ENCODE measurements at regions not wholly inside any gene's neighbourhood (a gene's known extent, or its start where the extent isn't known, plus 50 kb on each side); places are given as distances from the start of the nearest gene placed in this dataset.

DNA sequence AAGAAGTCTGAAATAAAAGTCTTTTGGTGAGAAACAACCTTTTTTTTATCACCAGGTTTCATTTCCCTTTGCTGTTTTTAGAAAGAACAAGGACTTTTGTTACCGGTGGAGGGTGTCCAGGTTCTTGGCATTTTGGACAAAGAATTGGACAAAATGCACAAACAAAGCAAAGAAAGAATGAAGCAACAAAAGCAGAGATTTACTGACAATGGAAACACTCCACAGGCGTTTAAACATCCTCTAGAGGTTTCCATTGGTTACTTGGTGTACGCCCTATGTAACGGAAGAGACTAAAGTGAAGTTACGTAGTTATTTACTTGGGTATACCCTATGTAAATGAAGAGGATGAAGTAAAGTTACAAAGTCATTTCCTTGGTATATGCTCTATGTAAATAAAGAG is 1487.0 kb downstream of the LRRC4C start:
- H3K36me3 ChIP-seq, result no peaks in the 10 kb centered on the region
- no peak overlapping the region for H3K4me3 ChIP-seq
- no peak for DNase-seq (ENCODE audit: low spot score)
- no peaks in the 10 kb centered on the region for H3K36me3 Mint-ChIP-seq
- peaks cover 11% of the 10 kb centered on the region for H3K4me1 Mint-ChIP-seq
- TF ChIP-seq CTCF (IDR thresholded peaks at IDR 0.05), result no peak
- no peak for TF ChIP-seq EZH2 (IDR thresholded peaks at IDR 0.05)
- TF ChIP-seq EZH2phosphoT487 (IDR thresholded peaks at IDR 0.05), result no peak
- H3F3A ChIP-seq (ENCODE audit: low read depth), result no peaks in the 10 kb centered on the region
- no peaks in the 10 kb centered on the region for H3K9me3 ChIP-seq (ENCODE audit: low read depth)
- no peak overlapping the region for H3K4me3 Mint-ChIP-seq
- H3K79me2 ChIP-seq (ENCODE audit: low read depth), result no peaks in the 10 kb centered on the region
- H3K27ac ChIP-seq, result no peak overlapping the region
- no peak overlapping the region for H3K4me2 ChIP-seq
- peaks cover 8% of the 10 kb centered on the region for H3K4me1 ChIP-seq
- no peak overlapping the region for H3K27ac Mint-ChIP-seq
- no peaks in the 10 kb centered on the region for H3K27me3 ChIP-seq
- H3K27me3 Mint-ChIP-seq (ENCODE audit: insufficient read depth, low read depth), result peaks cover 2% of the 10 kb centered on the region
- H2AFZ ChIP-seq (replicated peaks), result no peak overlapping the region
- H4K20me1 ChIP-seq (ENCODE audit: low read depth), result no peaks in the 10 kb centered on the region
- H3K9ac ChIP-seq, result no peak overlapping the region
- no peaks in the 10 kb centered on the region for H3K9me3 Mint-ChIP-seq

GRCh38 chr11:39971938-39972337 is 1487.5 kb downstream of the LRRC4C start:
- Histone ChIP-seq H4K20me1 (ENCODE audit: low read depth) (no peaks in the 10 kb centered on the region), H3K9me3 (ENCODE audit: low read depth) (no peaks in the 10 kb centered on the region), H3K4me3 (no peak overlapping the region), H3K4me1 (peaks cover 8% of the 10 kb centered on the region), H3K4me2 (no peak overlapping the region), H3K79me2 (ENCODE audit: low read depth) (no peaks in the 10 kb centered on the region), H2AFZ (replicated peaks) (no peak overlapping the region), H3F3A (ENCODE audit: low read depth) (no peaks in the 10 kb centered on the region), H3K36me3 (no peaks in the 10 kb centered on the region), H3K27ac (no peak overlapping the region), H3K9ac (no peak overlapping the region), H3K27me3 (no peaks in the 10 kb centered on the region)
- H3K27me3 Mint-ChIP-seq (ENCODE audit: insufficient read depth, low read depth), result peaks cover 2% of the 10 kb centered on the region
- no peak for DNase-seq (ENCODE audit: low spot score)
- H3K9me3 Mint-ChIP-seq, result no peaks in the 10 kb centered on the region
- no peaks in the 10 kb centered on the region for H3K36me3 Mint-ChIP-seq
- H3K4me1 Mint-ChIP-seq, result peaks cover 11% of the 10 kb centered on the region
- TF ChIP-seq CTCF (IDR thresholded peaks at IDR 0.05) (no peak), EZH2 (IDR thresholded peaks at IDR 0.05) (no peak), EZH2phosphoT487 (IDR thresholded peaks at IDR 0.05) (no peak)
- no peak overlapping the region for H3K4me3 Mint-ChIP-seq
- H3K27ac Mint-ChIP-seq, result no peak overlapping the region

- Mint-ChIP-seq H3K36me3 (no peaks in the 10 kb centered on the region), H3K4me3 (no peak overlapping the region)
- no peak for DNase-seq (ENCODE audit: low spot score)
Measured at GRCh38 chr11:39968071-39968470, 1491.4 kb downstream of the LRRC4C start.

More at GRCh38 chr11:39968071-39968470, 1491.4 kb downstream of the LRRC4C start:
- Histone ChIP-seq H3K36me3 (no peaks in the 10 kb centered on the region), H3K27ac (no peak overlapping the region), H3K4me3 (no peak overlapping the region), H4K20me1 (ENCODE audit: low read depth) (no peaks in the 10 kb centered on the region), H3K4me1 (no peaks in the 10 kb centered on the region), H3K79me2 (ENCODE audit: low read depth) (no peaks in the 10 kb centered on the region), H3K27me3 (no peaks in the 10 kb centered on the region), H3K9ac (no peak overlapping the region), H3F3A (ENCODE audit: low read depth) (no peaks in the 10 kb centered on the region), H2AFZ (replicated peaks) (no peak overlapping the region), H3K9me3 (ENCODE audit: low read depth) (no peaks in the 10 kb centered on the region), H3K4me2 (no peak overlapping the region)
- Mint-ChIP-seq H3K27ac (no peak overlapping the region), H3K4me1 (peaks cover 3% of the 10 kb centered on the region), H3K9me3 (no peaks in the 10 kb centered on the region), H3K27me3 (ENCODE audit: insufficient read depth, low read depth) (peaks cover 2% of the 10 kb centered on the region)
- TF ChIP-seq EZH2phosphoT487 (IDR thresholded peaks at IDR 0.05) (no peak), CTCF (IDR thresholded peaks at IDR 0.05) (no peak), EZH2 (IDR thresholded peaks at IDR 0.05) (no peak)

Data from neural progenitor cell (in vitro differentiated cells).